HG02970 (cell line): ENCODE measurements at regions not wholly inside any gene's neighbourhood (a gene's known extent, or its start where the extent isn't known, plus 50 kb on each side); places are given as distances from the start of the nearest gene placed in this dataset.

Source experiments
- ATAC-seq: cut with Tn5 transposase; IDR thresholded peaks from one replicate; pipeline ENCODE4 v1.9.1; 2021; ENCODE audit warnings: mild to moderate bottlenecking, moderate library complexity, moderate number of reproducible peaks; ENCODE audit not compliant: unreplicated experiment, low FRiP score

DNA sequence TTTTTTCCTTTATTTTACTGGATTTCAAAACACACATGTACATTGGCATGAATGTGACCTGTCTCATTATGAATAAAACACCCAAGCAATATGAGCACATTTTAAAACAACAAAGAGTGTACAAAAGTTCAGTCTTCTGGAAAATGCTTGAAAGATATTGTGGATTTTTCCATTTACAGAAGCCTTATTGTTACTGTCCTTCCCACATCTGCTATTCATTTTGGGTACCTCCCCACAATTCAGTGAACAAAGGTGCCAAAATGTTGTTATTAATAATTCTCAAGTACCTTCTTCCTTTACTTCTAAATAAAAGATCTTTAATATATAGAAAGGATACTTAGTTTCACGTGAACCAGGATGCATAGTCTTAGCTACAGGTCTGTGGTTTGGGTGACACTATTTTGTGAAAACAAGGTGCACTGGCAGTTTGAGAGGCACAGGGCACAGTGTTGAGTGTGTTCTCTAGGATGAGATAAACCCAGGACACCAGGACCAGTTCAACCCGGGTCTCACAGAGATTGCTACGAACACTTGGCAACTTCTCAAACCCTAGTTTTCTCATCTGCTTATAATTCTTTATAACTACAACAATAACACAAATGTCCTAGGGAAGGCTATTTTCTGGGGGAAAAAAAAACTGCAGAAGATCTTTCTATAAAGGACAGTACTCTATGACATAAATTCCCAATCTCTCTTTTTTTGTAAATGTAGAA is 84.5 kb upstream of the GALNT5 start:
- ATAC-seq: no peak

- no peak for ATAC-seq
Observed at GRCh38 chr2:157173740-157174184, 83.7 kb upstream of the GALNT5 start.

GRCh38 chr2:157174321-157174720 is 83.2 kb upstream of the GALNT5 start:
- ATAC-seq: no peak

DNA sequence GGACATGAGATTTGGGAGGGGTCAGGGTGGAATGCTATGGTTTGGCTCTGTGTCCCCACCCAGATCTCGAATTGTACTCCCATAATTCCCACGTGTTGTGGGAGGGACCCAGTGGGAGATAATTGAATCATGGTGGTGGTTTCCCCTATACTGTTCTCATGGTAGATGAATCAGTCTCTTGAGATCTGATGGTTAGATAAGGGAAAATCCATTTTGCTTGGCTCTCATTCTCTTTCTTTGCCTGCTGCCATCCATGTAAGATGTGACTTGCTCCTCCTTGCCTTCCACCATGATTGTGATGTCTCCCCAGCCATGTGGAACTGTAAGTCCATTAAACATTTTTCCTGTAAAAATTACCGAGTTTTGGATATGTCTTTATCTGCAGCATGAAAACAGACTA is 80.9 kb upstream of the GALNT5 start:
- no peak for ATAC-seq

DNA sequence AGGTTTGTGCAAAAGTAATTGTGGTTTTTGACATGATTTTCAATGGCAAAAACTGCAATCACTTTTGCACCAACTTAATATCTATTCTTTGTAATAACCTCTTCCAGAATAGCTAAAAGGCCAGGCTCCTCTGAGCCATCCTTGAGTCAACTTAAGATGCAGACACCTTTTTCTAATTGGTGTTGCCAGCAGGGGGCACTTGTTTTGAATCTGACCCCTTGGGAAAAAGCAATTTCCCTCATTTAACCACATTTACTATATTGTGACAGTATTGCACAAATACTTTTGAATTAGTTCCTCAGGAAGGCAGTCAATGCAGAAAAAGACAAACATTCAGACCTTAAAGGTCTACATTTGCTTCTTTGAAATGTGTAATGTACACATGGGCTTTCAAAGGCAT is 78.6 kb upstream of the GALNT5 start:
- ATAC-seq: no peak

GRCh38 chr2:157179324-157180105 is 78.0 kb upstream of the GALNT5 start:
- ATAC-seq: no peak

- no peak for ATAC-seq
Observed at GRCh38 chr2:157180359-157180758, 77.1 kb upstream of the GALNT5 start.

DNA sequence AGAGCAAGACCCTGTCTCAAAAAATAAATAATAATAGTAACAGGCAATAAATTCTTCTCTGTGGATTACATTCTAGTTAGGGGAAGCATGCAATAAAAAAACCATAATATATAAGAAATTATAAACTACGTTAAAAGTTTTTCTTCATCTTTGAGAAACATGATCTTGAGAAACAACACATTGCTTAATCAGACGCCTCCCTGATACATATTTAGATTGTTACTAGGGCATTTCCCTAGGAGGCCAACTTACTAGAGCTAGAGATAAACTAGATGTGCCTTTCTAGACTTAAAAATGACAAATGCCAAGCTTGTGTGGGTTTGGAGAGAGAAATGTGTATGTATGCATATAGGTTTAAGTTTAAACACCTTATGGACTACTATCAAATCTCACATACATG is 76.3 kb upstream of the GALNT5 start:
- no peak for ATAC-seq

- ATAC-seq: no peak
Observed at GRCh38 chr2:157182204-157182709, 75.2 kb upstream of the GALNT5 start.

DNA sequence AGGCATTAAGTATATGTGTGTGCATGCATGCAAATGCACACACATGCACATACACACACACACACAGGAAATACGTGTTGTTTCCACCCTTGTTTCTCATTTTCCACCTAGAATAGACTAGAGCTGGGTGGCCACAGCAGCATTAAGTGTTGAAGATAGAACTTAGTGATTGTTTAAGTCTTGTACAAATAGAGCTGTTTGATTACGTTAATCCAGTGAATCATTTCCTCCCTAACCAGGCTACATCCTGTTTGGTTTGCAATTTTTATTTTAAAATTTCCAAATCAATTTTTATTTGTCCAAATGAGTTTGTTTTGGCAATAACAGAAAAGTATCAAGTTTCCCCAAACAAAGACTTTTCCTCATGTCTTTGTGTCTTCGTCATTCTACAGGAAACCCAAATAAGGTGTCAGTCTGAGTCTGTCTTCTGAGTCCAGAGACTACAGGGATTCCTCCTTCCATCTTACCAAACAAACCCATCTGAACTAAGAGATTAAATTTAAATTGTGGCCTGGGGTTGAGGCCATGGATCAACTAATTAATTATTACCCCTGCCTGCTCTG is 74.6 kb upstream of the GALNT5 start:
- no peak for ATAC-seq

- no peak for ATAC-seq
Observed at GRCh38 chr2:157184161-157184895, 73.2 kb upstream of the GALNT5 start.

- ATAC-seq: no peak
Observed at GRCh38 chr2:157185476-157186227, 71.9 kb upstream of the GALNT5 start.

- ATAC-seq: no peak
Observed at GRCh38 chr2:157190151-157190550, 67.4 kb upstream of the GALNT5 start.

DNA sequence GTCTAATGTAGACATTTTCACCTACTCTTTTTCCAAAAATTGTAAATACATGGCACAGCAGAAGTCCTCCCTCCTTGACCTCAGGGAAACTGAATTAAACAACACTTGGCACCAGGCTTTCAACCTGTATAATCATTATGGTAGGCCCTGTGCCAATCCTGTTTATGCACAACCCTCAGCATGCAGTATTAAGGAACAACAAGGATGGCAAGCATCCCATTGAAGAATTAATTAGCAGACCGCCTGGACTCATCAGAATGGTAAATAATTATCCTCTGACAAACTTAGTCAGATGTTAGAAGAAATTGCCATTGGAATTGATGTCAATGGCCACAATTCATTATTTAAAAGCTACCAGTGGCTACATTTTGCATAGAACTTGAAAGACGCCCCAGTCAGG is 66.3 kb upstream of the GALNT5 start:
- no peak for ATAC-seq

DNA sequence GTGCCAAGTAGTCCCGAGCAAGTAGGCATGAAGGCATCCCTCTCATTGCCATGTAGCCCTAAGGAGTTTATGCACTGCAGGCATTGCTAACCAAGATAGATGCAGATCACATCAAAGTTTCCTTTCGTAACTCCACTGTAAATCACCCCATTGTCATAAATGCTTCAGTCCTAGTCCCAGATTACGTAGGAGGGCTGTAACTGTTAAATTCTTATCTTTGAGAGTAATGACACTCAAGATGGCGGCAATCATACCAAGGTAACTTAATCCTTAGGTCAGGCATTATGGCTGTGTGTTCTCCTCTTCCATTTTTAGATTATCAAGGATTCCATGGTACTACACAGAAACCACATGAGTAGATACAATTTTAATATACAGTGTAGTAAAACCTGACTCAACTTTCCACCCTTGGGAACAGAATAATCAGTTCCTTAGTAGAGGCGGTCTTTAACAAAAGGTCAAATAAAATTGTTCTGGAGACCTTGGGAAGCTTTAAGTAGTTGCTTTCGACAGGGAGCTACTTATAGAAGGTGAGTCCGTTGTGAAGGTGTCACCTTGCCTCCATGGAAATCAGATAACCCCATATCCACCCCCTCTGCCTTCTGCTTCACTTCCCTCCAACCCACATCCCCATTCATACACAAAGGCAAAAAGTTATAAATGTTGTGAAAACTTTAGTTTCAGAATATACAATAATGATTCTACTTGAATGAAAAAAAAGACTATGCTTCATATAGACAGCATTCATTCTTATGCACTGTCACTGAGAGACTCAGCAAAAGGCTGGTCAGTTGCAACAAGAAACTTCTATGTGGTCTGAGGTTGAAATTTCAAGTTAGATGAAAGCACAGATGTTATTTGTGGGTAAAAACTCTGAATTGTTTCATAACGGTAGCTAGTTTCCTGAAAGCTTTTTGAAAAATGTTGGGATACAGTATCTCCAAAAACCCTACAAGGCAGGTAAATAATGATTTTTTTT is 64.8 kb upstream of the GALNT5 start:
- no peak for ATAC-seq

DNA sequence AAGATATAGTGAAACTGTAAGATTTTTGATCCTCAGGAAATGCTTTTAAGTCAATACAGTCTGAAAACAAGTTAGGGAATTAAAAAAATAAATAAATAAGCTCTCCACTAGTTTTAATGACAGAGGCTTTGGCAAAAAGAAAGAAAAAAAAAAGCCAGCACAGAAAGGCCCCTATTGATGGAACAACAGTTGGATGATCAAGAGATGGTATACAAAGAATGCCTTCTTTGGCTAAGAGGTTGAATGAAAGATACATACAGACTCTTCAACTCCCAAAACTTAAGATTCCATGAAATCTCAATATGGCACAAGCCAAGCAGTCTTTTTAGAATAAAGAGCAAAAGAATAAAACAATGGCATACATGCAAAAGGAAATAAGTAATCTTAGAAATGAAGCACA is 64.0 kb upstream of the GALNT5 start:
- no peak for ATAC-seq

DNA sequence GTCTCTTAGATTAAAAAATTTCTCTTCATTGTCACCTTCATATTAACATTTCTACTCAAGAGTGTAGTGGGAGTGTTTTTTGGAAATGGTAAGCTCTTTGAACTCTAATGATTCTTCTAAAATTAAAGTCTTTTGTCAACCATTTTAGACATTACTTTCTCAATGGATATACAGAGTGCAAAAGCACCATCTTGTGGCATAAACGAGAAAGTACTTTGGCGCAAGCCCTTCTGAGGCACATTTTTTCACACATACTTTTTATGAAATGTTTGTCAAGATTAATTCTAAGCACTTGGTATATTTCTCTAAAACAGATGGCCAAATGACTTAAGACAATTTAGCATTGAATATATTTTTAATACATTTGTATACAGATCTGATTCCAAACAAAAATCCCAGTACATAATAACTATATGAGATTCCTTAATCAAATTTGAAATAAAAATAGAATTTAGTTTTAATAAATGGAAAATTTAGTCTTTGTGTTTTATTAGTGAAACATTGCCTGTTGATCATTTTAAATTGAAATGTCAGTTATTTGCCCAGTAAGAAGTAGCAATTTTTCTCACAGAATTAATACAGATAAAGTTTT is 63.3 kb upstream of the GALNT5 start:
- ATAC-seq: no peak

DNA sequence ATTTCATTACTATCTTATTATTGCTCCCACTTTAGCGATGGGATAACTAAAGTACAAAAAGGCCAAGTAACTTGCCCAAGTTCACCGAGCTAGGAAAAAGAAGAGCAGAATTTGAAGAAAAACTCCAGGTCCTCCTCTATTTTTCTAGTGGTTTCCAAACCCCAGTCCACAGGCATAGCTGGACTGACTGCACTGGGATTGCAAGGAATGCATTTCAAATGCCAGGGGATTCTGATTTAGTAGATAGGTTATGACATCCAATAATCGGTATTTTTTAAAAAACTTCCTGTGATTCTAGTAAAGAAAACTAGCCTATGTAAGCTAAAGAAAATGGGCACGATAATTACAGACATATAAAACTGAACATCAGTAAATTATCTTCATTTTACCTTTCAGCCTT is 62.7 kb upstream of the GALNT5 start:
- ATAC-seq: no peak

DNA sequence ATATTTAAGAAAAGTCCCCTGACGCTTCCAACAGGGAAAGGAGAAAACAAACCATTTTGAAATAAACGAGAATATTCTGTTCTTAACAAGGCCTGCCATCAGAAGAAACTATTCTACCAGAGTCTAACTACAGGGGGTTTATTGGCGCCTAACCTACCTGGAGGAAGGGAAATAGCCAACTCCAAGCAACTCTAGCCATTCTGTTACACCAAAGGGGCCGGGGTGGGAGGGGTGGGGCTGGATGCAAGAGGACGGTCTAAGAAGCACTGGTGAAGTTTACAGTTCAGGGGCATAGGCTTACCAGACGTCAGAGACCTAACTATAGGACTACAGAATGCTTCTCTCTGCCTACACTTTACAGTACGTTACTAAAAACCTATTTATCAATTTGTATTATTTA is 60.5 kb upstream of the GALNT5 start:
- ATAC-seq: no peak
